ES-I3 (cell line): ENCODE measurements at regions not wholly inside any gene's neighbourhood (a gene's known extent, or its start where the extent isn't known, plus 50 kb on each side); places are given as distances from the start of the nearest gene placed in this dataset.

Experiments
- H3K36me3 ChIP-seq: 2 replicates; pipeline ENCODE4 v1.6.1; 2013; ENCODE audit warnings: mild to moderate bottlenecking, low read length, control low read depth, moderate library complexity; ENCODE audit not compliant: insufficient read depth
- H3K4me1 ChIP-seq: 2 replicates; pipeline ENCODE4 v1.6.1; 2013; ENCODE audit warnings: mild to moderate bottlenecking, control low read depth, low read length; ENCODE audit not compliant: insufficient read depth
- H3K9ac ChIP-seq: 2 replicates; pipeline ENCODE4 v1.6.1; 2013; ENCODE audit warnings: low read depth, mild to moderate bottlenecking, low read length, moderate library complexity
- H3K9me3 ChIP-seq: 2 replicates; pipeline ENCODE4 v1.6.1; 2013; ENCODE audit warnings: mild to moderate bottlenecking, low read length, moderate library complexity; ENCODE audit not compliant: control insufficient read depth, insufficient read depth

DNA sequence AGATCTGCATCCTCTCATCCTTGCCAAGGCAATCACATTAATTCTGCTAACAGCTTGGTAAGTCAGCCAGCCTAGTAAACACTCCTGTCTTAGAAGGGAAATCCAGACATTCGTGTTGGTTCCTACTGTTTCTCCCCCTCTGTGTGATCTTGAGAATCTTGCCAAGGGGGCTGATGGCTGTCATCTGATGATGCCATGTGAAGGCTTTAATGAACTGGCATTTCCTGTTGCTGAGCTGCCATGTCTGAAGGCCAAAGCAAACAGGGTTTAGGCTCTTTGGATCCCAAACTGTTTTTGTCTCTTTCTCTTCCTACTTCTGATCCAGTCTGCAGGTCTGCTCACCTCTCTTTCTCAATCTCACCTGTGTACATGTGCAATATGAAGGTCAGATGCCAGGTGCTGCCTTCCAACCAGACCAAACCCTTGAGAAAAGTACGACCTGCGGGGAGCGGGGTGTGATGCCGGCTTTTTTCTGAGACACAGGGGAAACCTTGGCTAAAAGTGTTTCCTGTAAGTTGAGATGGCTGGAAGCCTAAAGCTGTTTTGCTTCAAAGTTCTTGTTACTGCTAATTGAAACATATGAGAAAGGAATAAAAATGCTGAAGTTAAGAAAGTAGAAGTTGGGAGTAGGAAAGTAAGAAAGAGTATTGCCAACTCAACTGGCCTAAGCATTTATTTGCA lies 532.9 kb downstream of the ANKRD50 start:
- no peaks in the 10 kb centered on the region for H3K9me3 ChIP-seq
- peaks cover 5% of the 10 kb centered on the region; the same call in 1 of the 2 replicates for H3K4me1 ChIP-seq
- no peaks in the 10 kb centered on the region for H3K36me3 ChIP-seq
- no peak overlapping the region for H3K9ac ChIP-seq

DNA sequence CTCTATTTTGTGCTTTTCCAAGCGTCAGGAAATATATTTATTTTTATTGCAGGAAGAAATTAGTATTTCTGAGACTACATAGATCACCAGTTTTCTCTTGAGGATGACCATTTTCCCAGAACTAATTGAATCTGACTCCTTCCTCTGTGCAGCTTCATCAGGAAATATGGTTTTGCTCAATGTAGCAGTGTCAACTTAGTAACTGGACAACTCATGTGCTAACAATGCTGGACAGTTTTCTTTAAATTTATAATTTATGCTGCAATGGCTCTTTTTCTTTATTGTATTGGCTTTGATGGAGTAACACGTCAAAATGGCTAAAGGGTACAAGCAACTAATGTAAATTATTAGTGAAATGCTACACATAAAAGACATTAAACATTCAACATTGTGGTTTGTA lies 531.5 kb downstream of the ANKRD50 start:
- no peaks in the 10 kb centered on the region for H3K36me3 ChIP-seq
- H3K4me1 ChIP-seq, result peaks cover 5% of the 10 kb centered on the region; the same call in 1 of the 2 replicates
- no peak overlapping the region for H3K9ac ChIP-seq
- no peaks in the 10 kb centered on the region for H3K9me3 ChIP-seq

GRCh38 chr4:124183231-124183630 lies 529.3 kb downstream of the ANKRD50 start:
- H3K9me3 ChIP-seq, result no peaks in the 10 kb centered on the region
- H3K36me3 ChIP-seq, result no peaks in the 10 kb centered on the region
- no peak overlapping the region for H3K9ac ChIP-seq
- peaks cover 5% of the 10 kb centered on the region; the same call in 1 of the 2 replicates for H3K4me1 ChIP-seq

DNA sequence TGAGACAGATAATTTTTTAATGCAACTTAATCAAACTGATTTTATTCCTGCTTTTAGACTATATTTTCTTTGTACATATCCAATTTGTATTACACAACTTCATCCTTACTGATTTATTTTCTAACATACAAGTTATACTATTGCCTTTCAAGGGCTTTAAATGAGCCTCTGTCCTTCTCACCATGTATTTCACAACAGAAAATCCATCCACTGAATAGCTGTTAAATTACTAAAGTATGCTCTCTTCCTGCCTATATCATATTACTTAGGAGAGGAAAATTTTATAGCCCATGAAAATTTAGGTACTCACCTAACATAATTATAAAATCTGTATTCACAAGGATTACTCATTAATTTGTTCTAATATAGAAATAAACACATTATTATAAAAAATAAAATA lies 528.6 kb downstream of the ANKRD50 start:
- H3K36me3 ChIP-seq, result no peaks in the 10 kb centered on the region
- H3K9me3 ChIP-seq, result no peaks in the 10 kb centered on the region
- H3K4me1 ChIP-seq, result peaks cover 5% of the 10 kb centered on the region; the same call in 1 of the 2 replicates
- H3K9ac ChIP-seq, result no peak overlapping the region

DNA sequence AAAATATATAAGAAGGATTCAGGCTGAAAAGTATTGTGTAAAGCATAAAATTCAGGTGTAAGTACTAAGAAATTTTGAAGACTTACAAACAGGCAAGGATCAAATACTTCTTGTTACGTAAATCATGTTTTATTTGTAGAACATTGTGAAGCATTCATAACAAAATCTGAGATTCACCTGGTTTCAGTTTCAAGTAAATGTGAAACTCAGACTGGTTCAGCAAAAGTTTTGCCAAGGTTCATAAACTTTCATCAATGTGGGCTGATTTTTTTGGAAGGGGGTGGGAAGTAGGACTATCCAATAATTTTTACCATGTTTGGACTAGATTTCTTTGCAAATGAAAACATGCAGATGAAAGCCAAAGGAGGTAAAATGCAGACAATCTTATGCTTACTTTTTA lies 527.7 kb downstream of the ANKRD50 start:
- Histone ChIP-seq H3K36me3 (no peaks in the 10 kb centered on the region), H3K9me3 (no peaks in the 10 kb centered on the region), H3K9ac (no peak overlapping the region), H3K4me1 (peaks cover 5% of the 10 kb centered on the region; the same call in 1 of the 2 replicates)

DNA sequence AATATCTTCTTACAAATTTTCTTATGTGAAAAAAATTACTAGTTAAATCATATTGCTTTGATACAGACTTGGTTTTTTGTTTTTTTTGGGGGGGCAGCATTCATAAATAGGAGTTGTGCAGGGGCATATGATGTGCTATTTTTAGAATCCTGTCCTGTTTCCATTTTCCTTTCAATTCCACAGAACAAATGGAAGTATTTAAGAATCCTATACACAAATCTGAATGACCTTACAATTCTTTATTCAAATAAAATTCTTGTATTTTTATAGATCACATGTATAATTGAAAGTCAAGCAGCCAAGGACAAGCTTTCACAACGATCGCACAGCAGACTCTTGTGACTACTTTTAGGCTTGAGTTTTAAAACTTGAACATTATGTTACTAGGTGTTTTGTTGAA lies 523.9 kb downstream of the ANKRD50 start:
- Histone ChIP-seq H3K4me1 (no peaks in the 10 kb centered on the region), H3K9ac (no peak overlapping the region)

GRCh38 chr4:124189545-124189944 lies 523.0 kb downstream of the ANKRD50 start:
- H3K4me1 ChIP-seq, result no peaks in the 10 kb centered on the region
- H3K36me3 ChIP-seq, result no peaks in the 10 kb centered on the region
- H3K9ac ChIP-seq, result no peak overlapping the region
- H3K9me3 ChIP-seq, result no peaks in the 10 kb centered on the region; the same call in 1 of the 2 replicates

More for the DNA sequence above, 523.9 kb downstream of the ANKRD50 start:
- Histone ChIP-seq H3K36me3 (no peaks in the 10 kb centered on the region), H3K9me3 (no peaks in the 10 kb centered on the region; the same call in 1 of the 2 replicates)

GRCh38 chr4:124191329-124191728 lies 521.2 kb downstream of the ANKRD50 start:
- no peaks in the 10 kb centered on the region for H3K36me3 ChIP-seq
- no peaks in the 10 kb centered on the region; the same call in 1 of the 2 replicates for H3K9me3 ChIP-seq
- no peaks in the 10 kb centered on the region for H3K4me1 ChIP-seq
- H3K9ac ChIP-seq, result no peak overlapping the region

- H3K36me3 ChIP-seq, result no peaks in the 10 kb centered on the region
- H3K9ac ChIP-seq, result no peak overlapping the region
- no peaks in the 10 kb centered on the region for H3K4me1 ChIP-seq
- H3K9me3 ChIP-seq, result no peaks in the 10 kb centered on the region; the same call in 1 of the 2 replicates
These were observed 520.0 kb downstream of the ANKRD50 start for GRCh38 chr4:124192544-124192943.

DNA sequence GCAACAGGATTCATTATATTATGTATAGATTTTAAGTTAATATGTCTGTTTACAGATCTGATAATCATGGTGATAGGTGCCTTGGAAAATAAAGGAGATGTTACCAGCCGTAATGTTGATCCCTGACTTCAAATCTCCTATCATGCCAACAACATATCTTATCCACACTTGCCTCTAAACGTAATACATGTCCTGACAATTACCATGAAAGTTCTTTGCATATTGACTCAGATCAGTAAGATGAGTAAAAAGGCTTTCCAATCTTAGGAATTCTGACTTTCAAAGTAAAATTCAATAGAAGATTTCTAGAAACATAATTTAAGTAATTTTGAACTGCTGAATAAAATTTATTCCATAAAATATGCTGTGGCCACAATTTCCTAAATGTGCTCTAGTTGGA lies 513.3 kb downstream of the ANKRD50 start:
- Histone ChIP-seq H3K4me1 (no peaks in the 10 kb centered on the region), H3K9ac (no peak overlapping the region)

GRCh38 chr4:124199755-124200154 lies 512.8 kb downstream of the ANKRD50 start:
- Histone ChIP-seq H3K9me3 (no peaks in the 10 kb centered on the region), H3K4me1 (no peaks in the 10 kb centered on the region), H3K36me3 (no peaks in the 10 kb centered on the region), H3K9ac (no peak overlapping the region)

More for the DNA sequence above, 513.3 kb downstream of the ANKRD50 start:
- no peaks in the 10 kb centered on the region for H3K9me3 ChIP-seq
- no peaks in the 10 kb centered on the region for H3K36me3 ChIP-seq

GRCh38 chr4:124201636-124202035 lies 510.9 kb downstream of the ANKRD50 start:
- no peak overlapping the region for H3K9ac ChIP-seq
- no peaks in the 10 kb centered on the region for H3K36me3 ChIP-seq
- H3K4me1 ChIP-seq, result no peaks in the 10 kb centered on the region
- H3K9me3 ChIP-seq, result no peaks in the 10 kb centered on the region

DNA sequence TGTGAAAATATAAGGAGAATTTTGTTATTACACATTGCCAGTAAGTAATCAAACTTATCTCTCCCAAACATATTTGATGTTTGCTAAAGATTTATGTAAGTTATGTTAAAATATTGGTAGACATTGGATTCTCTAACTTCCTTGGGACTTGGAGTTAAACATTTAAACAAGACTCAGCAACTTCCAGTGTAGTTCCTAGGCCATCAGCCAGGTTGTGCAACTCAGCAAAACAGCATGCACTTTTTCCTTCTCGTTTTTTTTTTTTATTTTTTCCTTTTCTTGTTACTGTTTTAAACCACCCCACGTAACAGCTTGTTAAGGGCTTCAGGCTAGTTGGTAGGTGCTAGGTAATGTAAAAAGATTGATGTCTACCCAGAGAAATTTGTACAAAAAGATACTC lies 510.4 kb downstream of the ANKRD50 start:
- Histone ChIP-seq H3K36me3 (no peaks in the 10 kb centered on the region), H3K9me3 (no peaks in the 10 kb centered on the region), H3K9ac (no peak overlapping the region), H3K4me1 (no peaks in the 10 kb centered on the region)

DNA sequence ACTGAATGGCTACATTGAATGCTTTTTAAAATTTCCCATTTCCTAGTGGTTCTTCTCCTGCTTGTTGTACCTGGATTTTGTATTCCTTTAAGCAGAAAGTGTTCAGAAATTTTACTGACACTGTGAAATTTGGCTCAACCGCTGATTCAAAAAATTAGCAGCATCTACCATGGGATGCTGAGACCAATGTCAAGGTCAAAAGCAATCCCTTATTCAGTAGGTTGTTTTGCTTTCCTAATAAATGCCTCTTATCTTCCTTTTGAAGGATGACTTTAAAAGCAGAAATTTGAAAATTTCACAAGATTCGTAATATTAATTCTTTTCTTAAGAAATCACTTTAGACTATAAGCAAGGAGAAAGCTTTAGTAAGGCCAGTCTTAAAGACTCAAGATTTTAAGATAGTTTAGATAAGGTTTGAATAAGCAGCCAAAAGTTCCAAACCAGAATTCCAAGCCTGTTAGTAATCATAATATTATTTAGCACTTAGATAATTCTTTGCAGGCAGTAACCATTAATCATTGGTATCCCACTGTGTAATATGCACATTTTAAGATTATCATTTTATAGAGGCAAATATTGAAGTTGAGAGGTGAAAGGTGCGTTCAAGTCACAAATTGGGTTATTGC lies 508.8 kb downstream of the ANKRD50 start:
- Histone ChIP-seq H3K9ac (no peak overlapping the region), H3K9me3 (no peaks in the 10 kb centered on the region), H3K4me1 (no peaks in the 10 kb centered on the region), H3K36me3 (no peaks in the 10 kb centered on the region)
